Glomerular visceral epithelial cell (primary cell): ENCODE measurements at regions not wholly inside any gene's neighbourhood (a gene's known extent, or its start where the extent isn't known, plus 50 kb on each side); places are given as distances from the start of the nearest gene placed in this dataset.
"Not testable (repeated sequence)": the region's sequence is repeated elsewhere in the genome, so short reads cannot be mapped to it uniquely, and the experiment has no call there.

ENCODE experiments used
- DNase-seq: peaks from one replicate; pipeline ENCODE4 v3.0.0-alpha.2; 2016; ENCODE audit errors: extremely low spot score

GRCh38 chr16:35195864-35196216 lies 1736.4 kb downstream of the TP53TG3F start:
- DNase-seq: no peak

GRCh38 chr16:35196313-35196712 lies 1736.9 kb downstream of the TP53TG3F start:
- no peak for DNase-seq

- no peak for DNase-seq
These were observed 1738.2 kb downstream of the TP53TG3F start for GRCh38 chr16:35197656-35198055.

DNA sequence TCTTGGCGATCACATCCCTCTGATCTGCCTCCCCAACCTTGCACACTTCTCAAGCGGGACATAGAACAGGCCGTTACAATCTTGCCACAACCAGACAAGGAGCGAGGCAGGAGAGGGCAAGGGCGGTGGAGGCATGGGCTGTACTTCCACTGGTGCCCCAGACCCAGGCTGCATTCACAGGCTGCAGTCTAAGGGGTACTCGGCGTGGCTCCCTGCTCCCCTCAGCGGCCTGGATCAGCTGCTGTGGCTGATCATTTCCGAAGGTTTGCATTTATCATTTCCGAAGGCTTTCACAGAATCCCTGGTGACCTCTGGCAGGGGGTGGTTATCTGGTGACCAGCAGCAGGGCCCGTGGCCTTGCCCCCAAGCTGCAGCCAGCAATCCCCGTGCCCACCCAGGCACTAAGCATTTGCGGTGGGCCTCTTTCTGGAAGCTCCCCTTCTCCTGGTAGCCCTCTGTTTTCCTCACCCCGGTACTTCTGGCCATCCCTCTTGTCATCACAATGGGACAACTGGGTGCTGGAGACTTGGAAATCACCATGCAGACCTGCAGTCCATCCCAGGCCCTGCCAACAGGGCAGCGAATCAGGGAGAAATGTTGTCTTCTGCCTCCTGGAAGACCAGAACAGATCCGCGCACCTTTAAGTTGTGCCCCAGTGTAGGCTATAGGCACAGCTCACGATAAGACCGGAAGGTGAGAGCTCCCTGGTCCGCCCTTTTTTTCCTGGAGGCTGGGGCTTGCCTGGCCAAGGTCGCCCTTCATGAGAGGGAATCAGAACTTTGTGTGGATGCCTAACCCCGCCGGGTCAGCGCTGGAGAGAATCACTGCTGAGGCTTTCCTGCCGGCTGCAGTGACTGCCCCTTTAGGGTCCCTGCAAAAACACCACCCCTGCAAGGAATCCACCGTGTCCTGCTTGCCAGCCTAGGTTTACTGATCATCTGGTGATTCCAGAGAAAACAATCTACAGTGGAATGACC lies 1739.1 kb downstream of the TP53TG3F start:
- DNase-seq: no peak

- no peak for DNase-seq
These were observed 1741.2 kb downstream of the TP53TG3F start for GRCh38 chr16:35200662-35201061.

DNA sequence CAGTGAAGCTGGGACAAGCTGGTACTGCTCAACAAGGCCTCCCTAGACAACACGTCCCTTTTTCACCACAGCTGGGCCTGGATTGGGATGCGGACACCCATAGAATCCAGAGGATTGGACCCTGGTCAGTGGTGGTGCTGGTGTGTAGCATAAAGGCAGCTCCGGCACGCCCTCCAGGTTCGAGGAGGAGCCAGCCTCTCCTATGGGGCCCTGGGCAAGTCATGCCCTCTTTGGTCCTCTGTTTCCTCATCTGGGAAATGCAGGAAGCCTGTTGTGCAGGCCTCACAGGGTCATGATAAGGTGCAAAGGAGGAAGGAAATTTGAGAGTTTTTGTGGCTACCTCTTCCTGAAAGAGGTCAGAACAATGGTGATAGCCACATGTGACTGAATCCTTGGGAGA lies 1741.7 kb downstream of the TP53TG3F start:
- no peak for DNase-seq

DNA sequence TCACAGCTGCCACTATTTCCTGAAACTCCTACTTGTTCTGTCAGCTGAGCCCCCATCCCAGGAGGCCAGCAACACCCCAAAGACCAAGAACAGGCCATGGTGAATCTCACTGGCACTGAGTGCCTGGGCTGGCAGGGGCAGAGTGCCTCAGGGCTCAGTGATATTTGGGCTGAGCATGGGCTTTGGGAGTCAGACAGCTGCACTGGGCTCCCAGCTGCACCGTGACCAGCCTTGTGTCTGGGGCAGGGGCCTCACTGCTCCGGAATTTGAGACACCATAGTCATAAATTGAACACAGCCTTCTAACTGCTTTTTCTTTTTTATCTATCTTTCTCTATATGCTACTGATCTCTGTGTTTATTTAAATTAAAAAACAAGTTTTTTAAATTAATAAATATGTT lies 1744.2 kb downstream of the TP53TG3F start:
- DNase-seq: no peak

- DNase-seq: no peak
These were observed 1747.9 kb downstream of the TP53TG3F start for GRCh38 chr16:35207059-35207999.

GRCh38 chr16:35208001-35208935 lies 1748.9 kb downstream of the TP53TG3F start:
- no peak for DNase-seq

GRCh38 chr16:35210681-35211433 lies 1751.4 kb downstream of the TP53TG3F start:
- DNase-seq: no peak

- no peak for DNase-seq
These were observed 1755.4 kb downstream of the TP53TG3F start for GRCh38 chr16:35214840-35215239.

DNA sequence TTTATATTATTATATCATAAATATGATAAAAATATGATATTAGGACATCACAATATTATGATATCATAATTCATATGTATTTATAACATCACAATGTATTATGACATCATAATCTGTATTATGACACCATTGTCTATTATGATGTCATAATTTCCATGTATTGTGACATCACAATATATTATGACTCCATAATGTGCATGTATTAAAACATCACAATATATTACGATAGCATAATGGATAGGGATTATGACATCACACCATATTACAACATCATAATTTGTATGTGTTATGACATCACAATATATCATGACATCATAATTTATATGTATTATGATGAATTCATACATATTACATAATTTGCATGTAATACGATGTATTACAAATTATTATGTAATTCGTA lies 1755.9 kb downstream of the TP53TG3F start:
- DNase-seq: no peak

- DNase-seq: not testable (repeated sequence)
These were observed 1756.8 kb downstream of the TP53TG3F start for GRCh38 chr16:35216261-35216660.

- DNase-seq: no peak
These were observed 1762.2 kb downstream of the TP53TG3F start for GRCh38 chr16:35221482-35222185.

DNA sequence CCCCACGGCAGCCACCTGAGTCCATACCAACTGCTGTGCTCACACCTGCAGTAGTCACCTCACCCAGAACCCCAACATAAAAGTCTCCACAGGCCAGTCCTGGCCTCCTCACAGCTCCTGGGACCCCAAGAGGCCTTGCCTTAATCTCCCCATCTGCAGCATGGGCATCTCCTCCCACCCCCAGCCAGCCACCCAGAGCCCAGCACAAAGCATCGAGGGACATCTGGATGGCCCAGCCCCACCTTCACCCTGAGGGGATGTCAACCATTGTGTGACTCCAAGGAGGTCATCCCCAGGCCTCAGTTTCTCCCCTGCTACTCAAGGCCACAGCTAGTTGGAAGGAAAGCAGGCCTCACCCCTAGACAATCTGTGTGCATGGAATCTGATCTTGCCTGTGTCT lies 1775.3 kb downstream of the TP53TG3F start:
- no peak for DNase-seq

- no peak for DNase-seq
These were observed 1780.1 kb downstream of the TP53TG3F start for GRCh38 chr16:35239561-35239960.

DNA sequence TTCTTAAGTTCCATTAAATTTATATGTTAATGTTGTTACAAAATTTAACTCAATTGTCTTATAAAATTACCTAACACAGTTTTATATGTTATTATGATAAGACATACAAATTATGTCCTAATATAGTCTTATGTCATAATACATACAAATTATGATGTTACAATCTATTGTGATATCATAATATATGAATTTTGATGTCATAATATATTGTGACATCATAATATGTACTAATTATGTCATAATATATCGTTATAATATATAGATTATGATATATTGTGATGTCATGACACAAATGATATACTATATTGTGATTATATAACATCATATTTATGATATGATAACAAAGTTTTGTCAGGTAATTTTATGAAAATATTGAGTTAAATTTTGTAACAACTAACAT lies 1789.6 kb downstream of the TP53TG3F start:
- DNase-seq: no peak

DNA sequence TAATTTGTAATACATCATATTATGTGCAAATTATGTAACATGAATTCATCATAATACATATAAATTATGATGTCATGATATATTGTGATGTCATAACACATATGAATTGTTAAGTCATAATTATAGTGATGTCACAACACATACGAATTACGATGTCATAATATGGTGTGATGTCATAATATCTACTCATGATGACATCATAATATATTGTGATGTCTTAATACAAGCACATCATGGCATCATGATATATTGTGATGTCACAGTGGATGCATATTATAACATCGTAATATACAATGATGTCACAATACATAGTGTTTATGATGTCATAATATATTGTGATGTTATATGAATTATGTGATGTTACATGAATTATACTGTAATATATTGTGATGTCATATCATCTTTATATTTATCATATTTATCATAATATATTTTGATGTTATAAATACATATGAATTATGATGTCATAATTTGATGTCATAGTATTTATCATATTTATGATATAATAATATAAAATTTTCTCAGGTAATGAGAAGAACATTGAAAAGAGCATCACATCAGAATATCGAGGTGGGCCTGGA lies 1793.0 kb downstream of the TP53TG3F start:
- DNase-seq: no peak

DNA sequence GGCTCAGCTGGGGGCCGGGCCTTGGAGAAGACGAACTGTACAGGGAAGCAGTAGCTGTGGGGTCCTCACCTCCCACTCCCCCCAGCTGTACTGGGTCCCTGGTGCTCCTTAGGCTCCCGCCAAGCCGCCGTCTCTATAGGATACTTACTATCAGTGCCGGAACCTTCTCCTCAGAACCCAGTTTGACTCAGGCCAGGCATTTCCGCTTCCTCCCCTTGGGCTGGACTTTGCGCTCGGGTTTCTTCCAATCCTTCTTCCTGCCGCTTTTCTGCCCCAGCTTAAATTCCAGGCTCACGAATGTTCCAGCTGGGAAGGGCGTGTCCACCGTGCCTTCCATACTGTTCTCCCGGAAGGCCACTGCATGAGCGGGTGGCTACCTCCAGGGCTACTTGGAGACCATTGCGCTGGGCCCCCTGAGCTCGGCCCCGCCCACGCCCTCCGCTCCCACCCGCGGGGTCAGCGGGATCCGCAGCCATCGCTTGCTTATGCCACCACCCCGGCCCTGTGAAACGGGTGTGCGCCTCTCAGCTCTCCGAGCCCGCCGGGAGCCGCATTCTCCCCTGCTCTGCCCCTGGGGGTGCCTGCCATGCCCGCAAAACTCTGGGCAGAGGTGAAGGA lies 1795.9 kb downstream of the TP53TG3F start:
- DNase-seq: no peak
